Left renal cortex interstitium (tissue), 4 donors: ENCODE measurements at regions not wholly inside any gene's neighbourhood (a gene's known extent, or its start where the extent isn't known, plus 50 kb on each side); places are given as distances from the start of the nearest gene placed in this dataset.

ENCODE experiments used
- DNase-seq, 4 donors: peaks; one replicate each; pipeline ENCODE4 v3.0.0-alpha.2; 2013; ENCODE audit warnings: low read depth in 4 of 4, low spot score in 2 of 4, missing footprints in 1 of 4

DNA sequence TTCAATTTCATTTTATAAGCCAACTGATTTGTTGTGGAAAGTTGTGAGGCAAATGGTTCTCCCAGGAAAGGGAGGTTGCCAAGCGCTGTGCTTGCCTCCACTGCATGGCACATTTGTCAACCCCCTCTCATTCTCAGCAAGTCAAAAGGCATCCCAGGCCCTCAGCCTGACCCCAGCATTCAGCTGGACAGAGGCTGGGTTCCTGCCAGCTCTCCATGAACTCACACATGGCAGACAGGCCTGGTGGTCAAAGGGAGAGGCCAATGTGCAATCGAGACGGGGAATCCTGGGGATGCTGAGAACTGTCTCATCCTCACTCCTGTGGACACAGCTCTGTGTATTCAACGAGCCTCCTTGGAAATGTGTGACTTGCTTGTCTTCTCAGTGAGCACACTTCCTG lies 106.0 kb upstream of the CDH4 start:
- DNase-seq, result no peak

DNA sequence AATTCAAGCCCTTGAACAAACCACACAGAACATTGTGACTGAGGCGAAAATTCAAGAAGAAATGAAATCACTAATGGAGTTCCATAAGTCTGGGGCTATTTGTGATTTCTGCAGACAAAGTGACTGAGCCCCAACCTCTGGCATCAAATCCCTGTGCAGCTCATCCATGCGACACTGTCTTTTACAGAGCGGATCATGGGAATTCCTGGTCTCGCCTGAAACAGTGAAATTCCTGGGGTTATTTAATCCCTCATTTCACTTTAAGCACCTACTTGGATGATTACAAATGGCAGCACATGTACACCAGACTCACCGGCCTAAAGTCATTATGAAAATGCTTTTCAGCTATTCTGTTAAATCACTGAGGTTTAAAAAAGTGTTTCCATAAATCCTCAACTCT lies 102.4 kb upstream of the CDH4 start:
- no peak for DNase-seq

DNA sequence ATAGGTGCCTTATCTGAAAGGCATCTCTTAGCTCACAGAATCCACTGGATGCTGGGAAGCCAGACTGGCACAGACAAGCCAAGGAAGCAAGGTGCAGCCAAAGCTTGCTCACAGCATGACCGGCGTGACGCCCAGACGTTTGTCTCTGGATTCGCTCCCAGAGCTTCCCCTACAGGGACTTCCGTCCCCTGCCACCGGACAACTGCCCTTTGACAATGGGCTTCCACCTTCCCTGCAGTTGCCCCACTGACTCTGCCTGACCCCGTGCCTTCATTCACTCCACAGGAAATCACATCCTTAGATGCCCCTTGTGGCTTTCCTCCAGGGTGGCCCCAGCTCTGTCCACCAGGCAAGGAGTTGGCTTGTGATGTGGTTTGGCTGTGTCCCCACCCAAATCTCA lies 94.8 kb upstream of the CDH4 start:
- DNase-seq, result no peak

DNA sequence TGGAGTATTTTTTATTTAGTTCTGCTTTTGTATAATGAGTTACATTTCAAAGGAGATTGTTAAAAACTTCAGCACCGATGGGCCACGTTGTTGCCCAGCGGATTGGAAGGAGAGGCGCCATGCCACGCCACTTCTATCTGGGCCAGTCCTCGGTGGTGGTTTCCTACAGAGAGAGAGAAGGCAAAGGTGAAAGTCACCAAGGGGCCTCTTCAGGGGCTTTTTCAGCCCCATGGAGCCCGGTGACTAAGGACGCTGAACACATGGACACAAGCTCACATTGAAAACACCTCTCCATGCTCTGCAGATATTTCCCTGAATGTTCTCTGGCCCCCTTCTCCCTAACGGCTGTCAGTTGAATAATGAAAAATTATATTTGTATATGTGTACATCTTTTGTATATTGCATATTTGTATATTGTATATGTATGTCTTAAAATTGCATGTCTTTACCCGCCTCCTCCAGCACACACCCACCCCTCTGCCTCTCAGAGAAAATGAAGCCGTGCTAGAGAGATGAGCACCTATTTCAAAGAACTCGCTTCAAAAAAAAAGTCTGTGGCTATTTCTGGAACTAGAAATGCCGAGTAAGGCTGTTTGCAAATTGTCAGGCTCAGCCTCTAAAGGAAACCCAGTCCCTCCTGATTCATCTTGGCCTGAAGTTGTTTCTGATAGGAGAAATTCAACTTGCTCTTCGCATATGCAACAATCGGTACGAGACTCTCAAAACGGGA lies 91.9 kb upstream of the CDH4 start:
- DNase-seq, result no peak

DNA sequence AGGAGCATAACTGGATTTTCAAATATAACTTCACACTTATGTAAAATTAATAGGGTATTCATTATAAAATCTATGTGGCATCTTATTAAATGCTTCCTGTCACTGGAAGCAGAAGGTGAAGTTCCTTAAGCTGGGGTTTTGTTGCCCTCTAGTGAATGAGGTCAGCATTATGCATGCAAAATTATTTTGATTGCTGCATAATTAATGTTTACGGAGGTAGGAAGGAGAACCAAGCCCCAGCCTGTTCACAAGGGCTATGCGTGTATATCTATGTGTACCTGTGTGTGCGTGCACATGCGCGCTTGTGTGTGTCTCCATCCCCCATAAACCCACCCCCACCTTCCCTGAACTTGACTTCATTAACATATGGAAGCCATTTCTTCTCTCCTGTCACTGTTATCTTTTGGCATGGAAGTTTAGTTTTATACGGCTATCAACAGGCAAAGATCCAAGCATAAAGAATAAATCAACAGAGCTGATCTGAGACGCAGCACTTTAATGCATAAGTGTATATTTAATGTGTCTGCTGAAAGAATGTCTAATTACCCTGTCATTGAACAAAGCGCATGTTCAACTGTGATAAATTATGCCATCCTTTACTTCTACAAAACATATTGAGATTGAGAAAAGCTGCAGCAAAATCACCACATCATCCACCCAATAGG lies 90.2 kb upstream of the CDH4 start:
- DNase-seq, result no peak

DNA sequence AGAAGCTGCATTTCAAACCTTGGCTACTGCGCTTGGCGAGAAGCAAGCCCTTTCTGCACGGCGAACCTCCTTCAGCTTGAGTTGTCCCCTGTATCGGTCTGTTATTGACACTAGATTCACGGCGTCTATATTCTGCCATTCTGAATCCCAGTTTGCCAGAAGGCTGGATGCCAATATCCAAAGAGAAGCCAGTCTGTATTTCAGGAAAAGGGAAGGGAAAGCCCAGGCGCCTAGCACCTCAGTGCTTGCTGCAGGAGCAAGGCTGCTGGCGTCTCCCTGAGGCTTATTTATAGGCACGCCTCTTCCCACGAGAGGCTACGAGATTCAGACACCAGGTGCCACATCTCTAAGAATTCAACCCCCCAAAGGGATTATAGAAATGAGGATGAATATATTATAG lies 89.6 kb upstream of the CDH4 start:
- DNase-seq, result no peak

DNA sequence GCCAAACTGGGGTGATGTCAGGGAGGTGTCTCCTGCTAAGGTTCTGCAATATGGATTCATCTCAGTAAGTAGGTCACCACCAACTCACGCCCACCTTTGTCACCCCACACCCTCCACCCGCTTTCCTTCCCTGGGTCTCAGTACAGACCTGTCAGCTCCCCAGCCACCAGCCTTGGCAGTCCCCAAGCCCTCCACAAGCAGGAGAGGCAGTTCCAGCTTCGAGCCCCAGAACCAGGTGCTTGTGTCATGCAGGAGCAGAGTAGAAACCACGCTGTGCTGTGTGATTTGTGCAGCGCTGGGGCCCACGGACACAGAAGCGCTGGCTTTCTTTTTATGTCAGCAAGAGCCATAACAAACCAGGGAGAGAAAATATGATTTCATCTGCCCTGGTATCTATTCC lies 89.0 kb upstream of the CDH4 start:
- DNase-seq, result no peak

DNA sequence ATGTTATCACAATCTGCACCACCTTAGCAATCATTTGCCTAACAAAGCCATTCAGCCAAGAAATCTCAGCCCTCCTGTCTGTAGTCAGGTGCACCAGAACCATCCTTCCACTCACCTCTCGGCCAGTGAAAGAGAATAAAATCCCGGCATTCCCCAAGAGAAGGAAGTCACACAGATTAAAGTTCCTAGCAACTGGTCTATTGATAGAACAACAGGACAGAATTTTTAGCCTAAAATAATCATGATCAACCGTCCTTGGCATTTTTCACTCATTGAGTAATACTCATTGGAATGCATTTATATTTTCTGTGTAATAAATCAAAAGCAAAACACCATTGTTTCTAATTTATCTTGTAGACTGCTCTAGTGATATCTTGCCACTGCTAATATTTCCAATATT lies 85.7 kb upstream of the CDH4 start:
- no peak for DNase-seq

DNA sequence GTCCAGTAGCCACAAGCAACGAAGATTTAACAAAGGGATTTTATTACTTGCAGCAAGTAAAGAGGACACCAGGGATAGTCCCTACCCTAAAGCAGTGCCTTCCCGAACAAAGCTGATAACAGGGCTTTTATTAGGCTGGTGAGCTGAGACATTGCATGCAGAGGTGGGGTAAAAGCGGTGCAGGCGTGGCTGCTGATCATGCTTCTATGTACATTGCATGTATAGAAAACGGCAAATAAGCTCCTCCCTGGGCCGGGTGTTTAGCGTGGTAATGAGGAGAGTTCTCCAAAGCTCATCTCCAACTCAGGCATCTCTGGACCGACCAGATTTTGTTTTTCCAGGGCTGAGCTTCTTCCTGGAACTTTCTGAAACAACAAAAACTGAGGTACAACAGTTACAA lies 83.5 kb upstream of the CDH4 start:
- no peak for DNase-seq

DNA sequence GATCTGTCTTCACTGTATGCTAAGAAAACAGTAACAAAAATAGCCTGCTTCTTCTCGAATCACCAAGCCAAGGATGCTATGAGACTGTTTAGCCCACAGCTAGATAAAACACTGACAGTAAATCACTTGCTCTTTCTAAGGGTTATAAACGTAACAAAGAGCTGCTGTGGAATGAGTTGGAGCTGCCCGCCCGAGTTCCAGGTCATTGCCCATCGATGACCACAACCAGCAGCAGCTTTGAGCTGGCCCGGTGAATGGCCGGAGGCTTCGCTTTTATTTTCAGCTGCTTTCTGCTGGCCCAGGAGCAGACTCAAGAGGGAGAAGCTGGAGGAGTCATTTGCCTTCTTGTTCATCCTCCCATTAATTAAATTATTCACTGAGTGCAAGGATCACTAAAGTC lies 82.2 kb upstream of the CDH4 start:
- no peak for DNase-seq

DNA sequence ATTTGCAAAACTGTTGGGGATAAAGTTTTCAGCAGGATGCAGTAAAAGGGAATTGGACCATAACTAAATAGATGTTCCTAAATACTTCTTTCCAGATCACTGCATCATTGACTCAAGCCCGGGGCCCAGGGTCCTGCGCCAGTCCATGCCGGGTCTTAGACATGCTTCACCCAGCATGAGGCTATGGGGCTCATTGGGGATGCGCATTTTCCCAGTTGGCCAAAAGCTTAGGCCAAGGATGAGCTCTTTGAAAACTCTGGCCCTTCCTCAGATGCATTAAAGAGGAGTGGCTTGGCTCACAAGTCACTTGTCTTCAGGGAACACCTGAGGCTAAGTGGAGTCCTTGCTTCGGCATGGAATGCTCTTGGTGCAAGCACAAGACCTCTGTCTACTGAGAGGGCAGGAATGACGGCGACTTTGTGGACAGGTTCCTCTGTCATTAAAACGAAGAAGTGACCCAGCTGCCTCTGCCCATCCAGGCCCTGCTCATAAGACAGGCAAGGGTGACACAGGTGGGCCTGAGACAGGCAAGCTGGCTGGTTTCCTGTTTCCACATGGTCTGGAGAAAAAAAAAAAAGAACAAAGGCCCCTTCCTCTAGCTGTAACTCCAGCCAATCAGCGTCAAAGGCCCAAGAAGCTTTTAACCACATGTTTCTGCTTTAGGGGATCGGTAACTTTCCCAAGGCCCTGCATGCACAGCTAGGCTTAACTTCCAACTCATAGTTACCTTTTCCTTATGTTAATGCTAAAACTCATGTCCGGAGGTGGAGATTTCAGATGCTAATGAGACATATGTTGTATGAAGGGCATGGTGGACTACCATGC lies 81.4 kb upstream of the CDH4 start:
- DNase-seq, result no peak

DNA sequence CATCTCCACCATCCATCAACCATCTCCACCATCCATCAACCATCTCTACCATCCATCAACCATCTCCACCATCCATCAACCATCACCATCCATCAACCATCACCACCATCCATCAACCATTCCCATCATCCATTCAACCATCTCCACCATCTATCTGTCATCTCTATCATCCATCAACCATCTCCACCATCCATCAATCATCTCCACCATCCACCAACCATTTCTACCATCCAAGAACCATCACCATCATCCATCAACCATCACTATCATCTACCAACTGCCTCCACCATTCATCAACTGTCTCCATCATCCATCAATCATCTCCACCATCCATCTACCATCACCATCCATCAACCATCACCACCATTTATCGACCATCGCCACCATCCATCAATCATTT lies 78.8 kb upstream of the CDH4 start:
- DNase-seq, result no peak

DNA sequence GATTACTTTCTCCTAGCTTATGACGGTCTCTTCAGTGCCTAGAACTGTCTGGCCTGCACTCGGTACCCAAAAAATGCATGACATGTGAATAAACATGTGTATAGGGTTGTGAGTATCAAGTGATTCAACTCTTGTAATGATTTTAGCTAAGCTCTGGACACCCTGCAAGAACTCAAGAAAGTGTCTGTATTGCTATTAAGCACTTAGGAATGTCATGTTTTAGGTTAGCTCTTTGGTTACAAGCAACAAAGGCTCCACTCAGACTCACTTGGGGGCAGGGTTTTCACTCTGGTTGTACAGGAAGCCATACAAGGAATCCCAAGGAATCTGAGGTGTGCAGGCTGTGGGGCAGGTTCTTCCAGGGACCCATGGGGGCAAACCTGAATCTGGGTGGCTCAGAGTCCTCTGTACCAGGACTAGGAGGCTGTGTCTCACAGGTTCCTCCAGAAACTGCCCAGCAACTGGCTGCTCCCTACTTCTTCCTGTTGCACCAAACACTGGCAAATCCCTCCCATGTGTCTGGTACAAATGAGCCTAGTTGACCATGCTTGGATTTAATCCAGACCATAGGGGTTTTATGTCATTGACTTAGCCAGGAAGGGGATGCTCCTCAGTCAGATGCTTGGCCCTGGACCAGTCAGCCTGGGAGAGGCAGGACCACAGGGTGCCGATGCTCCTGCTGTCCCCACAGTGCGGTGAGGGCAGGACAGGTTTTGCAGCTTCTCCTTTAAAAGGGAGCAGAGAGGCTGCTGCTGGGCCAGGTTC lies 77.9 kb upstream of the CDH4 start:
- DNase-seq, result no peak

DNA sequence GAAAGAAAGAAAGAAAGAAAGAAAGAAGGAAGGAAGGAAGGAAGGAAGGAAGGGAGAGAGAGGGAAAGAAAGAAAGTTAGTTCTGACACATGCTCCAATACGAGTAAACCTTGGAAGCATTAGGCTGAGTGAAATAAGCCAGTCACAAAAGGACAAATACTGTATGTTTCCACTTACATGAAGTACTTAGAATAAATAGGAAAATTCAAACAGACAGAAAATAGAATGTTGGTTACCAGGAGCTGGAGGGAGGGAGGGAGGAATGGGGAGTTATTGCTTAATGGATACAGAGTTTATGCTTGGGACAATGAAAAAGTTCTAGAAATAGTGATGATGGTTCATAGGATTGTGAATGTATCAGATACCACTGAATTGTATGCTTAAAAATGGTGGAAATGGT lies 75.2 kb upstream of the CDH4 start:
- DNase-seq, result no peak

DNA sequence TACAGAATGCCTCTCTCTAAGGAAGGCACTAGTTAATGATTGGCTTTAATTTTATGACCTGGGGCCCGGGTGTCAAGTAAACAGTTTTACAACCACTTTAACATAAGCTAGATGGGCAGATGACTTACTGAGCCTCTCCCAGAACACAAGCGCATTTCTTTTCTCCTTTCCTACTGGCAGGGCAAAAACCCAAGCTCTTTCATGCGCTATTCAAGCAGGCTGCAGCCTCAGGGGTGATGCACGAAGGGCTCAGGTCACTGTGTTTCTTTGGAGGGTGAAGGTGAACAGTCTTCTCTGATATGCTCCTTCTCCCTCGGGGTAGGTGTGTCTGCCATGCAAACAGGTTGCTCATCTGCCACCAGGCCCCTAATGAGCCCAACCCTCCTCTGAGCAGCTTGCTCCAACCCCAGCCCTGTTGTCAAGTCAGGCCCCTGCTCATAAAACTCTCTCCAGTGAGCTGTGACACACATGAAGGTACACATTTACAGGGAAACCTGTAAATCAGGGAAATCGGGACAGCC lies 73.5 kb upstream of the CDH4 start:
- DNase-seq, result no peak

DNA sequence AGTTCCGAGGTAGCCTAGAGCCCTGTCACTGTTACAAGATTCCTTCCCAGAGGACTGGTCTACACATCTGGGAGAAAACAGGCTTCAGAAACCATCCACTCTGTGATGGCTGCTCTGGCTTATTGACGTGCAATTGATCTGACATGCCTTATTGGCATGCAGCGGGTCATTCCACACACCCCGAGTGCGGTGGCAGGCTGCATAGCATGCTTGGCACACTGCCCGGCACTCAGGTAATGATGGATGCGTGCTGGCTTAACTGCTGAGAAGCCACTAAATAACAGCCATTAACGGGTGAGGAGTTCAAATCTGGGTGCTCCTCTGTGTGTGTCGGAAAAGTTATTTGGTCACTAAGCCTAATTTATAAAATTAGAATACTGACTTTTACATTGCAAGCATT lies 67.9 kb upstream of the CDH4 start:
- DNase-seq, result no peak

DNA sequence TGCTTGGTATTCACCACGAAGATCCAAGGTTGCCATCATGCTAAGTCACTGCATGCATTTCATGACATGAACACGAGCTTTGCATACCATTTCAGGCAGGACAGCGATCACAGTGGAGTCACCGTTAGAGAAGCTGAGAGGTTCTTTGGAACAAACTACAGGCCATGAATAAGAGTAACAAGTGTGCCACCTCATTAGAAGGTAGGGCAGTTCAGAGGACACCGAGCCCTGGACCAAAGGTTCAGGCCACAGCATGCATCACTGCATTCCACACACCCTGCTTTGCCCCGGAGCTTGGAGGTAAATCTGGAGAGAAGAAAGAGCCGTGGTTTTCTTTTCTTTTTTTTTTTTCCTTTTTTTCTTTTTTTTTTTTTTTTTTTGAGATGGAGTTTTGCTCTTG lies 66.9 kb upstream of the CDH4 start:
- no peak for DNase-seq

DNA sequence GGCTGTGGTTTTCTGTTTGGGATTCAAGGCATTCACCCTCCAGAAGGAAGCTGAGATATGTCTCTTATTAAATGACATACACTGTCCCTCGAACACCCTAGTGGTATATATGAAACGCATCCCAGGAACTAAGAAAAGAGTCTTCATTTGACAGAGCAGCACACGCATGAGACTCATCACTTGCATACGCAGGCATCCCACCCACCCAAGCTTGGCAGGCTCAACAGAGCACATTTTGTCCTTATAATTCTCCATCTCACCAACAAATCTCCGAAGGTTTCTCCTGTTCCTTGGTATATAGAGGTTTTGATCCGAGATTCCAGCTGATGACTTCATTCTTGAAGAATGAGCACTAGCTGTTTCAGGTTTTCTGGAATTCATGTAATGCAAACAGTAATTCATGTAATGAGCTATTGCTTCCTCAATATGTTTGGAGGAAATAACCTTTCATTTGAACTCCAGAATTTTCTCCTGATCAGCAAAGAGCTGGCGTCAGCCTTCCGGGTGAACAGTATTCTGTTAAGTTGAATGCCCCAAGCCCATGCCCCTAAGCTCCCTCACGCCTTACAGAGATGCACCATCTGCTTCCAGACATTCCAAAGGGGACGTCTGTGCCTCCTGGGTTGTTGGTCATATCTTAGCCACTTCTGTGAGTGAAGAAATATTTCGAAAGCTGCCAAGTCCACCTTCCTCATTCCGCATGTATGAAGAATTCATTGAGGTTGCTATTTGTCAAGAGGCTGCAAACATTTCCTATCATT lies 66.0 kb upstream of the CDH4 start:
- no peak for DNase-seq

DNA sequence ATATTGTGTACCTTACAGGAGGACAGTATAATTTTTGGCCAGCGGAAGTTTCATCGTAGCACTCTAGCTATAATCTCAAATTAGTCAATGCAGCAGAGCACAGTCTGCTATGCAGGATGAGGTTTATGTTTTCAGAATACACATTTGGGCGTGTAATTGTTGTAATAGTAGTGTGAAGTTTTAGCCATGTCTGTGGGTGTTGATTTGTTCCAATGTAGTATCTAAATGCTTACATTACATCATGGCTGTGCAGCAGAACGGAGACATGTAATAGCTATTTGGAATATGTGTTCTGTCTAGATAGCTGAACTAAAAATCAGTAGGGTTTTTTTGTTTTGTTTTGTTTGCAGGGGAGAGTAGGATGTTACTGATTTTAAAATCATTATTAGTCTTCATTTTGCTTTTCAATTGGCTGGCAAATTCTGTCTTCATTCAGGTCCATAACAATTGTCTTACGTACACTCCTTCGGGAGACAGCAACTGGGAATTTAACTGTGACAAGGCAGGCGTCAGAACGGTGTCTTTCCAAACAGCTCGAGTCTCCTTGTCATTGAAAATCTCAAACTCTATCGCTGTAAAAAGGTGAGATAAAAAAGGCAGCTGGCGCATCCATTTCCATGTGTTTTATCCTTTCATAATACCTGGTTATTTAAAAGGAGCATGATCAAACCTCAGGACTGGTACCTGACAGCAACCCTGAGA lies 65.1 kb upstream of the CDH4 start:
- no peak for DNase-seq

DNA sequence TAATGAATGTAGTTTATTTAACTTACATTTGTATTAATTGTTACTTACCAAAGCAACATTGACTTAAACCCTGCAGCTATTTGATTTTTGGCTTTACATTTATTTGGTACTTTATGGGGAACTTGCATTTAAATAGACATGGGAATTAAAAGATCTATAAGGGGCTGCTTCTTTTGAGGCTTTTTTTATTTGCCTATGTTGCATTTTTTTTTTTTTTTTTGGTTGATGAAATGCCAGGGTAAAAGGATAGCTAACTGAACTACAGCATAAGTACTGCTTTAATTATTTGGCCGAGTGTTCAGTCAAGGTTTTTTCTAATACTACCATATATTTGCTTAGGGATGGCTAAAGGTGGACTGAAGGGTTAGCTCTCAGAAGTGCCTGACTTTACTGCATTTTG lies 62.5 kb upstream of the CDH4 start:
- DNase-seq, result no peak
